GM23248 (cell line): ENCODE measurements at regions not wholly inside any gene's neighbourhood (a gene's known extent, or its start where the extent isn't known, plus 50 kb on each side); places are given as distances from the start of the nearest gene placed in this dataset.

Experiments used
- EZH2 ChIP-seq: fragments of 200-600 bp; sonication (generic); IDR thresholded peaks from 2 replicates; pipeline ENCODE4 v1.6.1; 2018; ENCODE audit warnings: antibody characterized with exemption, mild to moderate bottlenecking; ENCODE audit not compliant: insufficient read depth, poor library complexity, severe bottlenecking
- EZH2phosphoT487 ChIP-seq: fragments of 200-600 bp; sonication (generic); IDR thresholded peaks from 2 replicates; pipeline ENCODE4 v1.6.1; 2018; ENCODE audit warnings: antibody characterized with exemption, moderate library complexity, mild to moderate bottlenecking, low read depth; ENCODE audit not compliant: insufficient read depth

- TF ChIP-seq EZH2 (no peak), EZH2phosphoT487 (no peak)
Measured at GRCh38 chr1:182113879-182114626, 52.5 kb upstream of the ZNF648 start.
